GM19035 (cell line): ENCODE measurements at regions not wholly inside any gene's neighbourhood (a gene's known extent, or its start where the extent isn't known, plus 50 kb on each side); places are given as distances from the start of the nearest gene placed in this dataset.

Experiments used
- ATAC-seq: cut with Tn5 transposase; IDR thresholded peaks from one replicate; pipeline ENCODE4 v1.9.1; 2021; ENCODE audit not compliant: unreplicated experiment

GRCh38 chr12:86801439-86801838, 545.2 kb upstream of the MGAT4C start:
- ATAC-seq, result no peak

DNA sequence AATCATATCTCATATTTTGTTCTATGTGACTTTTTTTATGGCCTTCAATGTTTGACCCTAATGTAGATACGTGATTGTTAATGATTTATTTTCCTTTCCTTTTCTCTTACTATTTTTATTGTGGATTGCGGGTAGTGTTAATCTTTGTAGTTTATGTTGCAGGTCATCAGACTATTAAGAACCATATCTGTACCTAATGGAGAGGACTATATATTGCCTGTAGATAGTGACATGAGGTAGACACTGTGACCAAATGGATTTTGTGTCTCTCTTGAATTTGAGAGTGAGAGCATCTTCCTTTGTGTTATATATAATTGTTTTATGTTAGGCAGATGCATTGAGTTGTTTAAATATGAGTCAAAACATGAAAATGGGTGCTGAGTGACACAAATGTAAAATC, 543.4 kb upstream of the MGAT4C start:
- ATAC-seq, result no peak

DNA sequence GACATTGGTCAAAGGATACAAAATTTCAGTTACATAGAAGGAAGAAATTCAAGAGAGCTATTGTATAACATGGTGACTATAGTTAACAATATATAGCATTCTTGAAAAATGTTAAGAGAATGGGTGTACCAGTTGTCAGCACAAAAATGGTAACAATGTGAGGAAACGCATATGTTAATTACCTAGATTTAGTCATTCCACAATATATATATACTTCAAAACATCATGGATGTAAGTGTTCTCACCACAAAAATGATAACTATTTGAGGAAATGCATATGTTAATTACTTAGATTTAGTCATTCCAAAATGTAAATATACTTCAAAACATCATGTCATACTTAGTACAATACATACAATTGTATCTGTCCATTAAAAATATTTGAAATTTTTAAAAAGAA, 540.4 kb upstream of the MGAT4C start:
- ATAC-seq, result no peak

DNA sequence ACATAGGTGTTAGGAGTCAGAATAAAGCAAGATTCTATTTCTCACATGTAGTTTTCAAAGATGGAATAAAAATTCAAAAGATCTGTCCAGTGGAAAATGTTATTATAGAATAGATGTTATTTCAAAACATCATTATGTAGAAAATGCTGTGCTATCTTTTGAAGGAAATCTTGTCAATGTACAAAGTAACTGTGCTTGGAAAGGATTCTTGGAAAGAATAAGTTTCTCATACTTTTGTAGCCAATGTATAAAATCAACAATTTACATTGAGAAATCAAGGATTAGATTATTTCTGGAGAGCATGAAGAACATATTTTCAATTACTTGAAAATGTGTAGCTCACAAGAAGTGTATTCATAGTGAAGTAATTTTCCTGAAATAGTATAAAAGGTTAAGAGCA, 532.5 kb upstream of the MGAT4C start:
- no peak for ATAC-seq

- no peak for ATAC-seq
Measured at GRCh38 chr12:86787419-86787818, 531.2 kb upstream of the MGAT4C start.

DNA sequence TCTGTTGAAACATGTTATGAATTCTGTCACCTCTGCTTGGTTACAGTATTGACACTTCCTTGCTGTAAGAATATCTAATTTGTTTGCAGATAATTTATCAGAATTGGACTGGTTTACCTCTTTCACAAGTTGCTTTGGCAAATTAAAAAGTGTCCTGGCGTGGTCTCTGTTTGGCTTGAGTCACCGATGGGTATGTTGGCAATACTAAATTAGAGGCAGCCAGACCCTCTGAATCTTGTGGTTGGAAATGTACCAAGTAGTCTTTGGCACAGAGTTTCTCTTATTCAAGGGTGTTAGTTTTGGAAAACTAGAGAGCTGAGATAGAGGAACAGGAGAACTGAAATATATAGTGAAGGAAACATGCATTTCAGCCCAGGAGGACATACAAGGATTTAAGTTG, 521.1 kb upstream of the MGAT4C start:
- ATAC-seq, result no peak

GRCh38 chr12:86774841-86775388, 518.7 kb upstream of the MGAT4C start:
- no peak for ATAC-seq

DNA sequence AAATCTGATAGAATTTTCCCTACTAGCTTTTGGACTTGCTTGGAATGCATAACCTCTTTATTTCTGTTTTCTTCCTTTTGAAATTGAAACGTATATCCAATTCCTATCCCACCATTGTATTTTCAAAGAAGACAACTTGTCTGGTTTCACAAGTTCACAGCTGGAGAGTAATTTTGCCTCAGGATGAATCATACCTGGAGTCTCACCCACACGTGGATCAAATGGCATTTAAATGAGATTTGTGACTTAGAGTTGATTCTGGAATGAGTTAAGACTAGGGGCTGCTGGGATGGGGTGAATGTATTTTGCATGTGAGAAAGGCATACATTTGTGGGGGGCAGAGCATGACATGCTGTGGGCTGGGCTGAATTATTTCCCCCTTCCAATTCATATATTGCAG, 516.5 kb upstream of the MGAT4C start:
- ATAC-seq, result no peak

- ATAC-seq, result no peak
Measured at GRCh38 chr12:86770871-86771270, 514.7 kb upstream of the MGAT4C start.

GRCh38 chr12:86748894-86749293, 492.7 kb upstream of the MGAT4C start:
- no peak for ATAC-seq

- ATAC-seq, result no peak
Measured at GRCh38 chr12:86744547-86745212, 488.5 kb upstream of the MGAT4C start.

GRCh38 chr12:86743875-86744536, 487.8 kb upstream of the MGAT4C start:
- no peak for ATAC-seq

DNA sequence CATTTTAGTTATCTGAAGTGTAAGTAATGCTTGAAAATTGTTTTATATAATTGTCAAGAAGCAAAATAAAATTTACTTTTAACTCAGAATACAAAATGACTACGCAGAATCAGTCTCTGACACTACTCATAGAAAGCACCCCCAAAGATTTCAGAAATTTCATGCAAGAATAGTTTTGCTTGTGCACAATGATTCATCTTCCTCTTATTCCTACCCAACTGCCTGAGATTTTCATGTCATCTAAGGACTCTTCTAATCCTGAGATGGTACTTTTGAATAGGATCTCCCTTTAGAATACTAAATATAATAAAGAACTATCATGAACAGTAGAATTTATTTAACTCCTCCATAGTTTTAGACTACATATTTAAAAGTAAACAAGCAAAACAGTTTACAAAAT, 485.3 kb upstream of the MGAT4C start:
- no peak for ATAC-seq

GRCh38 chr12:86735851-86736250, 479.7 kb upstream of the MGAT4C start:
- peak; percentile 49 for ATAC-seq

- no peak for ATAC-seq
Measured at GRCh38 chr12:86735072-86735471, 478.9 kb upstream of the MGAT4C start.

- ATAC-seq, result no peak
Measured at GRCh38 chr12:86730233-86730632, 474.0 kb upstream of the MGAT4C start.

GRCh38 chr12:86729739-86730138, 473.5 kb upstream of the MGAT4C start:
- ATAC-seq, result no peak

DNA sequence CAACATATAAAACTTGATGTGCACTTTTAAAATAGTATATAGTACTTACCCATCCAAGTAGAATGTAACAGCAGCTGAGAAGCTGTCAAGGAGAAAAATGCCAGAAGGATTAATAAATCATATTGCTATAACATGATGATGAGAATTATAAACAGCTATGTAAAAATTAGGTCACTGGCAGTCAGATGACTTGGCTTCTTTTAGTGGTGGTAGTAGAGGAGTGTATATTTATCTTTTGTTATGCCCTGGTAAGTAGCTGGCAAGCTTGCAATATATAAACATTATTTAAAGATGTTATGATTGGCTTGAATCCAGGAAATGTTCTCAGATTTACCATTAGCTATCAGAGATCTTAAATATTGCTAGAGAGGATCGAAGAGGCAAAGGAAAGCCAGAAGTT, 471.0 kb upstream of the MGAT4C start:
- ATAC-seq, result no peak

DNA sequence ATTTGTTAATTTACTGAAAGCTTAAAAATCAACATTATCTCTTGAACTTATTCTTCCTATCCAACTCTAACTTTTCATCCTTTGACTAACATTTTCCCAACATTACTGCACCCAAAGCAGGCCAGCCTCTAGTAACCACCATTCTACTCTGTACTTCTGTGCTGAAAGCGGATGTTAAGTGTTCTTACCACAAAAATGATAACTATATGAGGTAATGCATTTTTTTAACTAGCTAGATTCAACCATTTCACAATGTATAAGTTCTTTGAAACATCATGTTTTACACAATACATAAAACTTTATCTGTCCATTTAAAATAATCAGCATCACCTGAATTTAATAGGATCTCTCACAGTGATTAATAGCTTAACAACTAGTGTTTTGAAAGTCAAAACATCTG, 468.5 kb upstream of the MGAT4C start:
- ATAC-seq, result no peak

DNA sequence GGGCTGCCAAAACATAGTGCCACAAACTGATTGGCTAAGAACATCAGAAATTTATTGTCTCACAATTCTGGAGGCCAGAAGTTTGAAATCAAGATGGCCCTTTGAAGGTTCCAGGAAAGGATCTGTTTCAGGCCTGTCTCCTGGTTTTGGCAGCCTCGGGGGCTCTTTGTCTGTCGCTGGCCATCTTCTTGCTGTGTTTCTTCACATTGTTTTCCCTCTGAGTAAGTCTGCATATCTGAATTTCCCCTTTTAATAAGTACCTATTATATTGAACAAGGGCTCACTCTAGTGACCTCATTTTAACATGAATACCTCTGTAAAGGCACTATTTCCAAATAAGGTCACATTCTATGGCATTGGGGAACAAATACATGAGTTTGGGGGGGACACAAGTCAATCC, 467.1 kb upstream of the MGAT4C start:
- ATAC-seq, result no peak

DNA sequence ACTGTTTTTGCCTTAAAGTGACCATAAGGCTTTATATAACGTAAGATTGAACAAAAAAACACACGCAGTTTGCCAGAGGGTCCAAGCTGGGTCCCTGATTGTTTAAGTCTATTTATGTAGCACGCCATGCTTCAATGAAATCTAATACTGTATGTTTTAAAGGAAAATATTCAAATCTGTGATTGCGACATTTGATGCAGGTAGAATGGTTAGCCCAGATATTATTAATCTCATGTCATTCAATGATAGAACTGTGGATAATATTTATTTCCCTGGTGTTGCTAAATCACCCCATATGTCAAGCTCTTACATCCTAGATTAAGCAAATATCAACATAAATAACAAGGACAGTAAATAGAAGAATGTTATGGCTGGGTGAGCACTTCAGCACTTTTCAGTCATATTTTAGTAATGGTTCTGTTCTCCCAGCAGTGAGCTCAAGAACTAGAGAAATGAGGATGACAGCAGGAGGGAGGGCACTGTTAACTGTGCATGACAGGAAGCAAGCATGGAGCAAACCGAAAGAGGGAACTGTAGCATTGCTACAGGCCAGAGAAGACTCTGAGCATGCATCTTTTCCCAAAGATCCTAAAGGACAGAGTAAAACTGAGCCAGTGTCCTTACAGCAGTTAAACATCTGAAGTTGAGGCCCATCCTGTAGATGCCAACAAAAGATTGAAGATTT, 465.7 kb upstream of the MGAT4C start:
- ATAC-seq, result no peak

DNA sequence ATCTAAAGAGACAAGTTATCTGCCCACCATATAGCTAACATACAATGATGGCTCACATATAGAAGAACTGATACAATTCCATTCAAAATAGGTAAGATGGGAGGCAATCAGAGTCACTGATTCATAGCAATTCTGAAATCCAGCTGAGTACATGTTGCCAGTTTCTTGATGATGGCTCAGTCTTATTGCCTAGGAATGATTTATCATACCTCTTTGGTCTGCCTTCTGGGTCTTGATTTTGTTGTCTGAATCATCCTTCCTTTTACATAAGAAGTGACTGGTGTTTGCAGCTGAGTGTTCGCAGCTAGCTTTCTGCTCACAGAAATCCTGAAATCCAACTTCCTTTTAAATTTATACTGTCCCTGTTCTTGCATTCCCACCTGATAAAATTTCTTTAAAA, 463.2 kb upstream of the MGAT4C start:
- no peak for ATAC-seq
